ENCODE measurements at regions not wholly inside any gene's neighbourhood (a gene's known extent, or its start where the extent isn't known, plus 50 kb on each side); places are given as distances from the start of the nearest gene placed in this dataset.

GRCh38 chr17:34781071-34781470, 180.2 kb downstream of the CCT6B start:
- Histone ChIP-seq H3K36me3 (no peaks in the 10 kb centered on the region), H3K27me3 (no peaks in the 10 kb centered on the region), H3K27ac (no peak overlapping the region), H3K4me1 (no peaks in the 10 kb centered on the region), H3K4me3 (no peak overlapping the region), H3K9me3 (no peaks in the 10 kb centered on the region)
- intact Hi-C loops (cut with DNase I; ENCODE audit: low total_unique reads), result no loop called here
- no peak for TF ChIP-seq CTCF (IDR thresholded peaks at IDR 0.05)
- TF ChIP-seq POLR2A (IDR thresholded peaks at IDR 0.05), result no peak
- TF ChIP-seq POLR2AphosphoS5 (IDR thresholded peaks at IDR 0.05), result no peak
- no peak for DNase-seq (ENCODE audit: low spot score in 2 of 2)

GRCh38 chr17:34780438-34780837, 180.8 kb downstream of the CCT6B start:
- DNase-seq (ENCODE audit: low spot score in 2 of 2), result no peak
- Histone ChIP-seq H3K27ac (no peak overlapping the region), H3K9me3 (no peaks in the 10 kb centered on the region), H3K36me3 (no peaks in the 10 kb centered on the region), H3K4me1 (no peaks in the 10 kb centered on the region), H3K27me3 (no peaks in the 10 kb centered on the region), H3K4me3 (no peak overlapping the region)
- TF ChIP-seq POLR2AphosphoS5 (IDR thresholded peaks at IDR 0.05) (no peak), CTCF (IDR thresholded peaks at IDR 0.05) (no peak), POLR2A (IDR thresholded peaks at IDR 0.05) (no peak)
- intact Hi-C loops (cut with DNase I; ENCODE audit: low total_unique reads), result no loop called here

- no peaks in the 10 kb centered on the region for H3K27me3 ChIP-seq
- TF ChIP-seq POLR2A (IDR thresholded peaks at IDR 0.05), result no peak
- TF ChIP-seq POLR2AphosphoS5 (IDR thresholded peaks at IDR 0.05), result no peak
- no peak for TF ChIP-seq CTCF (IDR thresholded peaks at IDR 0.05)
- no peaks in the 10 kb centered on the region for H3K36me3 ChIP-seq
- H3K9me3 ChIP-seq, result no peaks in the 10 kb centered on the region
- no peak overlapping the region for H3K4me3 ChIP-seq
- H3K4me1 ChIP-seq, result no peaks in the 10 kb centered on the region
- DNase-seq (ENCODE audit: low spot score in 2 of 2), result no peak
- intact Hi-C loops (cut with DNase I; ENCODE audit: low total_unique reads), result no loop called here
- H3K27ac ChIP-seq, result no peak overlapping the region
These were observed 184.5 kb downstream of the CCT6B start for GRCh38 chr17:34776456-34777443.

- no peak overlapping the region for H3K27ac ChIP-seq
- no peaks in the 10 kb centered on the region for H3K27me3 ChIP-seq
- no peaks in the 10 kb centered on the region for H3K36me3 ChIP-seq
- H3K9me3 ChIP-seq, result no peaks in the 10 kb centered on the region
- no peak for TF ChIP-seq POLR2A (IDR thresholded peaks at IDR 0.05)
- no peak for TF ChIP-seq POLR2AphosphoS5 (IDR thresholded peaks at IDR 0.05)
- TF ChIP-seq CTCF (IDR thresholded peaks at IDR 0.05), result no peak
- no peak for DNase-seq (ENCODE audit: low spot score in 2 of 2)
- H3K4me3 ChIP-seq, result no peak overlapping the region
- H3K4me1 ChIP-seq, result no peaks in the 10 kb centered on the region
- intact Hi-C loops (cut with DNase I; ENCODE audit: low total_unique reads), result no loop called here
These were observed 188.2 kb downstream of the CCT6B start for GRCh38 chr17:34773036-34773435.

GRCh38 chr17:34771891-34772290, 189.4 kb downstream of the CCT6B start:
- H3K27ac ChIP-seq, result no peak overlapping the region
- no peak for DNase-seq (ENCODE audit: low spot score in 2 of 2)
- H3K36me3 ChIP-seq, result no peaks in the 10 kb centered on the region
- TF ChIP-seq POLR2A (IDR thresholded peaks at IDR 0.05) (no peak), POLR2AphosphoS5 (IDR thresholded peaks at IDR 0.05) (no peak), CTCF (IDR thresholded peaks at IDR 0.05) (no peak)
- no peaks in the 10 kb centered on the region for H3K4me1 ChIP-seq
- H3K9me3 ChIP-seq, result no peaks in the 10 kb centered on the region
- no peak overlapping the region for H3K4me3 ChIP-seq
- intact Hi-C loops (cut with DNase I; ENCODE audit: low total_unique reads), result no loop called here
- no peaks in the 10 kb centered on the region for H3K27me3 ChIP-seq

All from breast epithelium (tissue), 4 donors.